DND-41 (cell line): ENCODE measurements at regions not wholly inside any gene's neighbourhood (a gene's known extent, or its start where the extent isn't known, plus 50 kb on each side); places are given as distances from the start of the nearest gene placed in this dataset.

Experiments used
- CTCF ChIP-seq: IDR thresholded peaks from 2 replicates; pipeline ENCODE4 v1.5.1; 2012; ENCODE audit warnings: borderline replicate concordance, low read length, moderate library complexity, mild to moderate bottlenecking; ENCODE audit not compliant: poor library complexity, severe bottlenecking; ENCODE audit errors: extremely low read depth
- EZH2 ChIP-seq: IDR thresholded peaks from 3 replicates; pipeline ENCODE4 v1.6.1; 2012; ENCODE audit warnings: borderline replicate concordance, low read depth, mild to moderate bottlenecking, moderate library complexity, low read length, inconsistent platforms; ENCODE audit not compliant: severe bottlenecking

GRCh38 chr13:107767119-107767518 is 448.2 kb downstream of the LIG4 start:
- TF ChIP-seq EZH2, result no peak
- TF ChIP-seq CTCF, result no peak
